HUDEP-2 (cell line): ENCODE measurements at regions not wholly inside any gene's neighbourhood (a gene's known extent, or its start where the extent isn't known, plus 50 kb on each side); places are given as distances from the start of the nearest gene placed in this dataset.
"Not testable (repeated sequence)": the region's sequence is repeated elsewhere in the genome, so short reads cannot be mapped to it uniquely, and the experiment has no call there.

Experiments
- DNase-seq, 76 experiments: peaks; one replicate each; lab custom pipeline; 2025; ENCODE audit not compliant: unreplicated experiment in 76 of 76; lab: John Stamatoyannopoulos, UW

- not testable (repeated sequence) for DNase-seq
These were observed 60.8 kb upstream of the GTF3A start for GRCh38 chr13:27363637-27364036.

GRCh38 chr13:27367570-27367969 lies 56.8 kb upstream of the GTF3A start:
- no peak for DNase-seq

- DNase-seq: no peak
These were observed 54.0 kb upstream of the GTF3A start for GRCh38 chr13:27370305-27370872.

- DNase-seq: no peak
These were observed 52.5 kb upstream of the GTF3A start for GRCh38 chr13:27371932-27372331.

- DNase-seq: no peak
These were observed 51.5 kb upstream of the GTF3A start for GRCh38 chr13:27372896-27373295.

- DNase-seq: no peak
These were observed 50.2 kb upstream of the GTF3A start for GRCh38 chr13:27374126-27374613.
